Keratinocyte (primary cell): ENCODE measurements at regions not wholly inside any gene's neighbourhood (a gene's known extent, or its start where the extent isn't known, plus 50 kb on each side); places are given as distances from the start of the nearest gene placed in this dataset.

ENCODE experiments used
- CTCF ChIP-seq, 3 experiments: IDR thresholded peaks in 1 of 3; conservative IDR thresholded peaks in 1 of 3; optimal IDR thresholded peaks in 1 of 3; 2 replicates in 2 of 3; 3 replicates in 1 of 3; pipeline versions ENCODE3 to v1.5.1; 2011; ENCODE audit warnings: low read length in 3 of 3, mild to moderate bottlenecking in 3 of 3, moderate library complexity in 2 of 3, control low read depth in 1 of 3, inconsistent platforms in 1 of 3; ENCODE audit not compliant: insufficient read depth in 2 of 3; ENCODE audit errors: extremely low read depth in 1 of 3
- EZH2 ChIP-seq: IDR thresholded peaks from one replicate; pipeline ENCODE4 v1.6.1; 2012; ENCODE audit warnings: inconsistent platforms, mild to moderate bottlenecking, low read length, moderate library complexity

- TF ChIP-seq CTCF (optimal IDR thresholded peaks at IDR 0.05 in 1 of 3, IDR thresholded peaks at IDR 0.05 in 1 of 3, conservative IDR thresholded peaks at IDR 0.05 in 1 of 3; ENCODE audit: extremely low read depth in 1 of 3, insufficient read depth in 2 of 3, low read length in 3 of 3) (no peak), EZH2 (no peak)
Measured at GRCh38 chr4:138088449-138089208, 153.5 kb downstream of the SLC7A11 start.
